ENCODE measurements at regions not wholly inside any gene's neighbourhood (a gene's known extent, or its start where the extent isn't known, plus 50 kb on each side); places are given as distances from the start of the nearest gene placed in this dataset.

GRCh38 chr9:14530841-14531240 is 162.4 kb downstream of the ZDHHC21 start:
- H3K9me3 ChIP-seq (replicated peaks; ENCODE audit: control insufficient read depth, insufficient read depth, low read depth, low read length), result no peaks in the 10 kb centered on the region
- H3K79me2 ChIP-seq (ENCODE audit: control insufficient read depth, insufficient read depth, low read length), result peaks cover 52% of the 10 kb centered on the region
- DNase-seq (ENCODE audit: extremely low read depth in 1 of 4, low spot score in 3 of 4) (no peak), ATAC-seq (peak; percentile 1; the same call in 2 of the 3 replicates), FAIRE-seq (peak; percentile 32)
- H3K9me1 ChIP-seq (ENCODE audit: control insufficient read depth, insufficient read depth, low read length), result no peaks in the 10 kb centered on the region
- in situ Hi-C loops (cut with MboI) (no loop called here), intact Hi-C loops (cut with micrococcal nuclease) (loop anchor here (2.0 kb wide), 1 partner anchor 52 kb away; no protein-coding TSS in a partner anchor)
- no TSS peak for BruUV-seq (replicated peaks)
- peaks cover 15 to 29% of the 10 kb centered on the region in 2 experiments for H3K4me1 ChIP-seq (replicated peaks in 1 of 2; ENCODE audit: control insufficient read depth in 2 of 2, insufficient read depth in 2 of 2, low read length in 2 of 2)
- H3K27me3 ChIP-seq (ENCODE audit: control insufficient read depth in 2 of 2, insufficient read depth in 2 of 2, low read length in 2 of 2), result no peaks in the 10 kb centered on the region
- H4K20me1 ChIP-seq (replicated peaks; ENCODE audit: control insufficient read depth, insufficient read depth, low read length), result no peaks in the 10 kb centered on the region
- TF ChIP-seq ZNF512 (tag; IDR thresholded peaks at IDR 0.05), result 0 out of 2 replicates have a peak, but pooled peaks have one; percentile 45
- TF ChIP-seq SETDB1 (IDR thresholded peaks at IDR 0.05; ENCODE audit: low read length), result no peak
- H2AFZ ChIP-seq (ENCODE audit: low read depth, low read length), result peak overlapping the region; percentile 92
- ChIA-PET POLR2A (interaction anchor here (0.7 kb wide), 1 partner anchor 600 kb away, joined by 3 read pairs; no protein-coding TSS in a partner anchor), CTCF (ENCODE audit: low intra/inter-chr PET ratio) (no interaction called here)
- peak overlapping the region; percentile 83 for H3K4me2 ChIP-seq (ENCODE audit: insufficient read depth, low read length)
- H3K36me3 ChIP-seq (ENCODE audit: control insufficient read depth, insufficient read depth, low read length), result no peaks in the 10 kb centered on the region
- H3K4me3 ChIP-seq, result peak overlapping the region; percentile 32
- WGBS (ENCODE audit: insufficient coverage, low coverage, missing lambda C conversion rate), result 4% methylated on average over 4 of the region's 4 CpGs
- H3K9ac ChIP-seq (ENCODE audit: insufficient read depth in 1 of 2, low read depth in 2 of 2, low read length in 2 of 2), result peak overlapping the region; percentile 74 to 90
- peak overlapping the region; percentile 88 for H3K27ac ChIP-seq (ENCODE audit: extremely low read depth, low read depth, low read length)

- no TSS peak for BruUV-seq (replicated peaks)
- ChIA-PET CTCF (ENCODE audit: low intra/inter-chr PET ratio) (no interaction called here), POLR2A (no interaction called here)
- Histone ChIP-seq H3K9ac (ENCODE audit: insufficient read depth in 1 of 2, low read depth in 2 of 2, low read length in 2 of 2) (peak overlapping the region; percentile 74 to 90), H3K9me1 (ENCODE audit: control insufficient read depth, insufficient read depth, low read length) (no peaks in the 10 kb centered on the region), H3K27ac (ENCODE audit: extremely low read depth, low read depth, low read length) (peak overlapping the region; percentile 88), H3K4me3 (peak overlapping the region; percentile 32), H3K36me3 (ENCODE audit: control insufficient read depth, insufficient read depth, low read length) (no peaks in the 10 kb centered on the region), H3K27me3 (ENCODE audit: control insufficient read depth in 2 of 2, insufficient read depth in 2 of 2, low read length in 2 of 2) (no peaks in the 10 kb centered on the region), H3K4me1 (replicated peaks in 1 of 2; ENCODE audit: control insufficient read depth in 2 of 2, insufficient read depth in 2 of 2, low read length in 2 of 2) (peaks cover 15 to 32% of the 10 kb centered on the region in 2 experiments), H3K9me3 (replicated peaks; ENCODE audit: control insufficient read depth, insufficient read depth, low read depth, low read length) (no peaks in the 10 kb centered on the region), H2AFZ (ENCODE audit: low read depth, low read length) (peak overlapping the region; percentile 92), H3K79me2 (ENCODE audit: control insufficient read depth, insufficient read depth, low read length) (peaks cover 53% of the 10 kb centered on the region), H4K20me1 (replicated peaks; ENCODE audit: control insufficient read depth, insufficient read depth, low read length) (no peaks in the 10 kb centered on the region), H3K4me2 (ENCODE audit: insufficient read depth, low read length) (peak overlapping the region; percentile 83)
- peak; percentile 78 for FAIRE-seq
- no peak for DNase-seq (ENCODE audit: extremely low read depth in 1 of 4, low spot score in 3 of 4)
- in situ Hi-C loops (cut with MboI), result no loop called here
- TF ChIP-seq ZNF224 (CRISPR knock-in tag; IDR thresholded peaks at IDR 0.05) (no peak), HMGXB4 (CRISPR knock-in tag; IDR thresholded peaks at IDR 0.05) (no peak), TAF1 (IDR thresholded peaks at IDR 0.05; ENCODE audit: control insufficient read depth, extremely low read depth, insufficient read depth, low read length, severe bottlenecking) (peak; percentile 30), NCOA6 (IDR thresholded peaks at IDR 0.05) (no peak), ZC3H11A (IDR thresholded peaks at IDR 0.05; ENCODE audit: low read depth, low read length) (no peak), ZNF444 (CRISPR knock-in tag; IDR thresholded peaks at IDR 0.05) (no peak), PATZ1 (CRISPR knock-in tag; IDR thresholded peaks at IDR 0.05; ENCODE audit: borderline replicate concordance) (no peak), ZNF57 (CRISPR knock-in tag; IDR thresholded peaks at IDR 0.05) (no peak)
- peak; percentile 30 for ATAC-seq
- 0% methylated on average over 6 of the region's 6 CpGs for WGBS (ENCODE audit: insufficient coverage, low coverage, missing lambda C conversion rate)
- intact Hi-C loops (cut with micrococcal nuclease), result loop anchor here (2.0 kb wide), 1 partner anchor 52 kb away; no protein-coding TSS in a partner anchor
Measured at GRCh38 chr9:14530366-14530765, 162.9 kb downstream of the ZDHHC21 start.

All from K562 (cell line).